DOHH2 (cell line): ENCODE measurements at regions not wholly inside any gene's neighbourhood (a gene's known extent, or its start where the extent isn't known, plus 50 kb on each side); places are given as distances from the start of the nearest gene placed in this dataset.

ENCODE experiments used
- CTCF ChIP-seq: fragments of 200-600 bp; sonication (generic); IDR thresholded peaks from one replicate; pipeline ENCODE4 v1.5.1; 2014; ENCODE audit warnings: antibody characterized with exemption, mild to moderate bottlenecking, low read depth, low read length; ENCODE audit not compliant: poor library complexity, severe bottlenecking
- EZH2phosphoT487 ChIP-seq: fragments of 200-600 bp; sonication (generic); IDR thresholded peaks from 2 replicates; pipeline ENCODE4 v1.6.1; 2017; ENCODE audit warnings: borderline replicate concordance, mild to moderate bottlenecking, antibody characterized with exemption, low read length, moderate library complexity, mixed read lengths

GRCh38 chr14:35215110-35215813, 76.9 kb upstream of the PSMA6 start:
- TF ChIP-seq CTCF (peak; percentile 28), EZH2phosphoT487 (no peak)
